ENCODE measurements at regions not wholly inside any gene's neighbourhood (a gene's known extent, or its start where the extent isn't known, plus 50 kb on each side); places are given as distances from the start of the nearest gene placed in this dataset.

DNA sequence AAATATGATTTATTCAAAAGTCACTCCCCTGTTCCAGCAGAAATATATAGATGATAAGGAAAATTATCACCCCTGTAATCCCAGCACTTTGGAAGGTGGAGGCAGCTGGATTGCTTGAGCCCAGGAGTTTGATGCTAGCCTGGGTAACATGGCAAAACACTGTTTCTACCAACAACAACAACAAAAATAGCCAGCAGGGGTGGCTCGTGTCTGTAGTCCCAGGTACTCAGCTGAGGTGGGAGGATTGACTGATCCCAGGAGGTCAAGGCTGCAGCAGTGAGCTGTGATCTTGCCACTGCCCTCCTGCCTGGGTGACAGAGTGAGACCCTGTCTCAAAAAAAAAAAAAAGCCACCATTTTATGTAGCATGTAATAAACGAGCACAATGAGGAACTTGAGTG, 1546.5 kb downstream of the NCAM2 start:
- no peak overlapping the region for H3K9ac ChIP-seq (ENCODE audit: low read length)
- H4K20me1 ChIP-seq (ENCODE audit: low read depth, low read length) = no peaks in the 10 kb centered on the region
- H3K4me3 ChIP-seq (ENCODE audit: insufficient read depth, low read length, poor library complexity, severe bottlenecking) = no peak overlapping the region
- peak overlapping the region; percentile 47 for H2AFZ ChIP-seq (ENCODE audit: low read depth, low read length, severe bottlenecking)
- H3F3A ChIP-seq (ENCODE audit: insufficient read depth) = no peaks in the 10 kb centered on the region
- no peak overlapping the region for H3K4me2 ChIP-seq (ENCODE audit: low read depth, low read length, poor library complexity, severe bottlenecking)
- H3K9me2 ChIP-seq (replicated peaks; ENCODE audit: insufficient read depth, low read length) = no peaks in the 10 kb centered on the region
- no peak overlapping the region for H3K27ac ChIP-seq (ENCODE audit: low read depth, low read length)
- H3K9me3 ChIP-seq (ENCODE audit: insufficient read depth, low read length) = peaks cover 12% of the 10 kb centered on the region; the same call in 1 of the 2 replicates
- no peaks in the 10 kb centered on the region for H3K36me3 ChIP-seq (ENCODE audit: low read length)
- TF ChIP-seq EZH2phosphoT487 (conservative IDR thresholded peaks at IDR 0.05; ENCODE audit: low read length) = no peak
- TF ChIP-seq CTCF (IDR thresholded peaks at IDR 0.05; ENCODE audit: insufficient read depth, low read length, poor library complexity, severe bottlenecking) = no peak
- H3K27me3 ChIP-seq (ENCODE audit: low read length) = no peaks in the 10 kb centered on the region
- H3K79me2 ChIP-seq (ENCODE audit: insufficient read depth, low read length) = no peaks in the 10 kb centered on the region

GRCh38 chr21:22552390-22552789, 1554.2 kb downstream of the NCAM2 start:
- no peak for TF ChIP-seq EZH2phosphoT487 (conservative IDR thresholded peaks at IDR 0.05; ENCODE audit: low read length)
- TF ChIP-seq CTCF (IDR thresholded peaks at IDR 0.05; ENCODE audit: insufficient read depth, low read length, poor library complexity, severe bottlenecking) = no peak
- H3K9ac ChIP-seq (ENCODE audit: low read length) = no peak overlapping the region

DNA sequence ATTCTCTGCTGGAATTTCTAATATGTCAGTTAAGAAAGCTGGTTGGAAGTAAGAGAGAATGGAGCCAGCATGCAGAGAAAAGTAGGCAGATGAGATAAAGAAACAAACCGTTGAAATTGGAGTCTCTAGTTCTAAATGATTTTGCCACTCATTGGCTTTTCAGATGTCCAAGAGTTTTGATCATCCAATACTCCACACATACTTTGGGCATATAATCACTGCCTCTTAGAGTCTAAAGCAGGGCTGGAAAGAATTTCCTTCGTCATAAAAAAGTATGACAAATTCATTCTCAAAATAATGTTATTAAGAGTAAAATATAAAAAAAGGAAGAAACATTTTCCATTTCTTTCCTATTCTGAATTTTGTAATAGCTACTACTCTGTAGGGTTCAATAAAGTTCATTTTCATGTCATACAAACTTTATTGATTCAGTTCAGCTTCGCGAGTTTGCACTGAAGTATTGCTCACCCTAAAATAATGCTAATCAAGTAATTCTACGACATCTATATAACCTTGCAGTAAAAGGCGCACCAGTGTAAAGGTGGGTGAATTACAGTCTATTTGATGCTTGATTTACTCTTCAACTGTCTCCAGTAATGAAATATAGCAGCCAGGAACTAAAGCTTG, 1556.6 kb downstream of the NCAM2 start:
- Histone ChIP-seq H3K27me3 (ENCODE audit: low read length) (no peaks in the 10 kb centered on the region), H3F3A (ENCODE audit: insufficient read depth) (no peaks in the 10 kb centered on the region), H3K36me3 (ENCODE audit: low read length) (no peaks in the 10 kb centered on the region), H3K9ac (ENCODE audit: low read length) (no peak overlapping the region), H4K20me1 (ENCODE audit: low read depth, low read length) (no peaks in the 10 kb centered on the region), H3K27ac (ENCODE audit: low read depth, low read length) (no peak overlapping the region), H3K4me3 (ENCODE audit: insufficient read depth, low read length, poor library complexity, severe bottlenecking) (no peak overlapping the region), H3K9me3 (ENCODE audit: insufficient read depth, low read length) (no peaks in the 10 kb centered on the region), H2AFZ (ENCODE audit: low read depth, low read length, severe bottlenecking) (peak overlapping the region; percentile 76), H3K79me2 (ENCODE audit: insufficient read depth, low read length) (no peaks in the 10 kb centered on the region), H3K4me2 (ENCODE audit: low read depth, low read length, poor library complexity, severe bottlenecking) (no peak overlapping the region), H3K9me2 (replicated peaks; ENCODE audit: insufficient read depth, low read length) (no peaks in the 10 kb centered on the region)
- TF ChIP-seq CTCF (IDR thresholded peaks at IDR 0.05; ENCODE audit: insufficient read depth, low read length, poor library complexity, severe bottlenecking) (no peak), EZH2phosphoT487 (conservative IDR thresholded peaks at IDR 0.05; ENCODE audit: low read length) (no peak)

More at GRCh38 chr21:22552390-22552789, 1554.2 kb downstream of the NCAM2 start:
- Histone ChIP-seq H2AFZ (ENCODE audit: low read depth, low read length, severe bottlenecking) (no peak overlapping the region), H3K4me3 (ENCODE audit: insufficient read depth, low read length, poor library complexity, severe bottlenecking) (no peak overlapping the region), H3K27me3 (ENCODE audit: low read length) (no peaks in the 10 kb centered on the region), H3K27ac (ENCODE audit: low read depth, low read length) (no peak overlapping the region), H4K20me1 (ENCODE audit: low read depth, low read length) (no peaks in the 10 kb centered on the region), H3K9me2 (replicated peaks; ENCODE audit: insufficient read depth, low read length) (no peaks in the 10 kb centered on the region), H3F3A (ENCODE audit: insufficient read depth) (no peaks in the 10 kb centered on the region), H3K79me2 (ENCODE audit: insufficient read depth, low read length) (no peaks in the 10 kb centered on the region), H3K4me2 (ENCODE audit: low read depth, low read length, poor library complexity, severe bottlenecking) (no peak overlapping the region), H3K9me3 (ENCODE audit: insufficient read depth, low read length) (no peaks in the 10 kb centered on the region), H3K36me3 (ENCODE audit: low read length) (no peaks in the 10 kb centered on the region)
